ENCODE measurements at regions not wholly inside any gene's neighbourhood (a gene's known extent, or its start where the extent isn't known, plus 50 kb on each side); places are given as distances from the start of the nearest gene placed in this dataset.
"Not testable (repeated sequence)": the region's sequence is repeated elsewhere in the genome, so short reads cannot be mapped to it uniquely, and the experiment has no call there.

- CTCF ChIA-PET = interaction anchor here (0.6 to 0.7 kb wide), 2 partner anchors 23 to 1562 kb away, joined by 3 read pairs; no protein-coding TSS in a partner anchor
- POLR2A ChIA-PET (ENCODE audit: low non-redundant PET) = no interaction called here
- no peak for TF ChIP-seq CTCF (conservative IDR thresholded peaks at IDR 0.05; ENCODE audit: low read depth)
- no peak overlapping the region for H3K27ac ChIP-seq
- DNase-seq (ENCODE audit: low spot score) = no peak
These were observed 1004.4 kb upstream of the ZEB2 start for GRCh38 chr2:145524303-145524702.

- CTCF ChIA-PET; DNase-seq (ENCODE audit: low spot score); POLR2A ChIA-PET (ENCODE audit: low non-redundant PET); H3K27ac ChIP-seq: not testable (repeated sequence)
These were observed 999.3 kb upstream of the ZEB2 start for GRCh38 chr2:145519254-145519653.

DNA sequence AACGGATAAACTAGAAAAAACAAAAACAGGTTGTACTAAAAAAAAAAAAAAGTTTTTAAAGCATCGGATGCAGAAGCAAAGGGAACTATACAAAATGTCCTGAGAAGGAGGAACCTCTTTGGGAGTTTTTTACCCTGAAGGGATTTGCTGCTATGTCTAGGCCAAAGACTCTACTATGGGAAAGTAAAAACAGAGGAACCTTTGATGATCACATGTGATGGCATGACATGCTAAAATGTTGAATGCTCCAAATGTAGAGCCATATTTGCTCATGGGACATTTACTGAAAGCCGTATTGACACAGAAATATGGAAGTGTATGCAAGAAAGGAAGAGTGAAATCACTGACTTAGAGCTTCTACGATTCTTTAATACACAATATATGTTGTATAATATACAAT is 992.0 kb upstream of the ZEB2 start:
- ChIA-PET CTCF (no interaction called here), POLR2A (ENCODE audit: low non-redundant PET) (no interaction called here)
- no peak for DNase-seq (ENCODE audit: low spot score)
- no peak for TF ChIP-seq CTCF (conservative IDR thresholded peaks at IDR 0.05; ENCODE audit: low read depth)
- H3K27ac ChIP-seq = no peak overlapping the region

DNA sequence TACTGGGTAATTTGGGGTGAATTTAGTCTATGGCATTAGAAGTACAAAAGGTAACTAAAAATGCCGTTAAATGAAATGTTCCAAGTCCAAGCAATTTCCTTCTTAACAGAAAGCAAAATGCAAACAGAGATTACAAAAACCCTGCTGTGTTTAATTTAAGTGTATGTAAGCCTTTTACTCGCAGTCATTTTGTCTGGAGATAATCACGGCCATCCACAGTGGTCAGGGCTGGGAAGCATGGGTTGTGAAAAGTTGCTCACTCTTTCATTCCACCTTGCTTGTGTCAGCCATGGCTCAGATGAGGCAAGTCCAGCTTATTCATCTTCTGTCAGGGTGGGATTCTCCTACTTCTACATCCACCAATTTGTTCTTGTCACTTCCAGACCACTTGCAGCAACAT is 983.6 kb upstream of the ZEB2 start:
- DNase-seq (ENCODE audit: low spot score) = no peak
- ChIA-PET CTCF (no interaction called here), POLR2A (ENCODE audit: low non-redundant PET) (no interaction called here)
- TF ChIP-seq CTCF (conservative IDR thresholded peaks at IDR 0.05; ENCODE audit: low read depth) = no peak
- H3K27ac ChIP-seq = no peak overlapping the region

GRCh38 chr2:145501920-145502319 is 982.0 kb upstream of the ZEB2 start:
- CTCF ChIA-PET = no interaction called here
- POLR2A ChIA-PET (ENCODE audit: low non-redundant PET) = no interaction called here
- H3K27ac ChIP-seq = no peak overlapping the region
- no peak for TF ChIP-seq CTCF (conservative IDR thresholded peaks at IDR 0.05; ENCODE audit: low read depth)
- DNase-seq (ENCODE audit: low spot score) = no peak

DNA sequence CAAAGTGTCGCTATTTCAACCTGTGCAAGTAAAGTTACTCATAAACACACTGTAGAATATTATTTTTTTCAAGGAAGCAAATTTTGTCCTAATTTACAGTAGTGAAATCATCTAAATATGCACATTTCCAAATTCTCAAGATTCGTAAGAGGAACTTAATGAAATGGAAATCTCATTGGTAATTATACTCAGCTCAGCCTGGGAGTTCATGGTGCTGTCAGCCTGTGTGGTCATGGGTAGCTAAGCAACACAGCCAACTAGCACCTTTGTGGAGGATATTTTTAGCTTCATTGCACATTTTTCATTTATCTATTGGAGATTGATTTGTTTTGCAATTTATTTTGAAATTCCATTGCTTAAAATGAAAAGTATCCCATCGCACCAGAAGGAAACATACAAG is 975.7 kb upstream of the ZEB2 start:
- H3K27ac ChIP-seq = no peak overlapping the region
- POLR2A ChIA-PET (ENCODE audit: low non-redundant PET) = no interaction called here
- no peak for DNase-seq (ENCODE audit: low spot score)
- TF ChIP-seq CTCF (conservative IDR thresholded peaks at IDR 0.05; ENCODE audit: low read depth) = no peak
- CTCF ChIA-PET = interaction anchor here (0.7 to 1.1 kb wide), 3 partner anchors 11 to 699 kb away, joined by 3 to 5 read pairs (median 4); no protein-coding TSS in a partner anchor

DNA sequence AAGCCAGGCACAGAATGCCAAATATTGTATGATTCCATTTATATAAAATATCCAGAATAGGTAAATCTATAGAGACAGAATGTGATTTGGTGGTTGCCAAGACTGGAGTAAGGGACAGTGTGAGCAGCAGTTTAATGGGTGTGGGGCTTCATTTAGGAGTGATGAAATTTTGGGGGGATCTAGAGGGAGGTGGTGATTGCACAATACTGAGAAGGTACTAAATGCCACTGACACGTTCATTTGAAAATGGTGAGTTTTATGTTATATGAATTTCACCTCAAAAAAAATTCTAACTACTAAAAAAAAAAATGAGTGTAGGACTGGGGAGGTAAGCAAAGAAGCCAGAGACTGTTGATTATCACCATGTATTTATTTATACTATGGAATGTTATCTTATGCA is 974.5 kb upstream of the ZEB2 start:
- ChIA-PET CTCF (no interaction called here), POLR2A (ENCODE audit: low non-redundant PET) (no interaction called here)
- H3K27ac ChIP-seq = no peak overlapping the region
- TF ChIP-seq CTCF (conservative IDR thresholded peaks at IDR 0.05; ENCODE audit: low read depth) = no peak
- no peak for DNase-seq (ENCODE audit: low spot score)
